ENCODE measurements at regions not wholly inside any gene's neighbourhood (a gene's known extent, or its start where the extent isn't known, plus 50 kb on each side); places are given as distances from the start of the nearest gene placed in this dataset.

GRCh38 chr3:73733746-73734145 is 109.0 kb upstream of the PDZRN3 start:
- no peak overlapping the region for H3K27ac Mint-ChIP-seq
- ATAC-seq (replicated peaks) (no peak), DNase-seq (no peak)
- H3K9me3 Mint-ChIP-seq, result peaks cover 8 to 23% of the 10 kb centered on the region in 2 donors
- H3K4me3 Mint-ChIP-seq, result no peak overlapping the region
- no peaks in the 10 kb centered on the region for H3K4me1 Mint-ChIP-seq (ENCODE audit: low read depth in 2 of 2)
- H3K36me3 Mint-ChIP-seq (ENCODE audit: insufficient read depth), result no peaks in the 10 kb centered on the region
- H3K27me3 Mint-ChIP-seq, result no peaks in the 10 kb centered on the region

GRCh38 chr3:73729969-73730440 is 105.3 kb upstream of the PDZRN3 start:
- DNase-seq, result no peak
- no peaks in the 10 kb centered on the region for H3K4me1 Mint-ChIP-seq (ENCODE audit: low read depth in 2 of 2)
- H3K27me3 Mint-ChIP-seq, result no peaks in the 10 kb centered on the region
- H3K9me3 Mint-ChIP-seq, result peaks cover 8 to 14% of the 10 kb centered on the region in 2 donors
- H3K4me3 Mint-ChIP-seq, result no peak overlapping the region
- H3K36me3 Mint-ChIP-seq (ENCODE audit: insufficient read depth), result no peaks in the 10 kb centered on the region
- no peak for ATAC-seq (replicated peaks)
- no peak overlapping the region for H3K27ac Mint-ChIP-seq

- H3K27me3 Mint-ChIP-seq, result no peaks in the 10 kb centered on the region
These were observed 103.1 kb upstream of the PDZRN3 start for GRCh38 chr3:73727854-73728253.

GRCh38 chr3:73727117-73727821 is 102.5 kb upstream of the PDZRN3 start:
- Mint-ChIP-seq H3K27me3 (no peaks in the 10 kb centered on the region), H3K4me3 (no peak overlapping the region), H3K9me3 (peaks cover 12 to 14% of the 10 kb centered on the region in 2 donors), H3K36me3 (ENCODE audit: insufficient read depth) (no peaks in the 10 kb centered on the region), H3K4me1 (ENCODE audit: low read depth in 2 of 2) (no peaks in the 10 kb centered on the region), H3K27ac (no peak overlapping the region)
- ATAC-seq (replicated peaks), result no peak
- DNase-seq, result no peak

More at GRCh38 chr3:73727854-73728253, 103.1 kb upstream of the PDZRN3 start:
- H3K36me3 Mint-ChIP-seq (ENCODE audit: insufficient read depth), result no peaks in the 10 kb centered on the region
- no peak overlapping the region for H3K4me3 Mint-ChIP-seq
- ATAC-seq (replicated peaks), result no peak
- DNase-seq, result no peak
- peaks cover 8 to 14% of the 10 kb centered on the region in 2 donors for H3K9me3 Mint-ChIP-seq
- no peaks in the 10 kb centered on the region for H3K4me1 Mint-ChIP-seq (ENCODE audit: low read depth in 2 of 2)
- no peak overlapping the region for H3K27ac Mint-ChIP-seq

- peaks cover 0 to 10% of the 10 kb centered on the region in 2 donors for H3K9me3 Mint-ChIP-seq
- ATAC-seq (replicated peaks) (no peak), DNase-seq (no peak)
- no peaks in the 10 kb centered on the region for H3K36me3 Mint-ChIP-seq (ENCODE audit: insufficient read depth)
- H3K4me3 Mint-ChIP-seq, result no peak overlapping the region
- H3K27ac Mint-ChIP-seq, result no peak overlapping the region
- H3K27me3 Mint-ChIP-seq, result no peaks in the 10 kb centered on the region
- no peaks in the 10 kb centered on the region for H3K4me1 Mint-ChIP-seq (ENCODE audit: low read depth in 2 of 2)
These were observed 98.9 kb upstream of the PDZRN3 start for GRCh38 chr3:73723596-73723995.

- Mint-ChIP-seq H3K27ac (no peak overlapping the region), H3K4me3 (no peak overlapping the region), H3K27me3 (no peaks in the 10 kb centered on the region), H3K4me1 (ENCODE audit: low read depth in 2 of 2) (no peaks in the 10 kb centered on the region), H3K9me3 (peaks cover 0 to 6% of the 10 kb centered on the region in 2 donors), H3K36me3 (ENCODE audit: insufficient read depth) (no peaks in the 10 kb centered on the region)
- DNase-seq (no peak), ATAC-seq (replicated peaks) (no peak)
These were observed 95.1 kb upstream of the PDZRN3 start for GRCh38 chr3:73719861-73720260.

- Mint-ChIP-seq H3K4me3 (no peak overlapping the region), H3K4me1 (ENCODE audit: low read depth in 2 of 2) (no peaks in the 10 kb centered on the region), H3K36me3 (ENCODE audit: insufficient read depth) (no peaks in the 10 kb centered on the region), H3K9me3 (peaks cover 0 to 6% of the 10 kb centered on the region in 2 donors), H3K27ac (no peak overlapping the region), H3K27me3 (no peaks in the 10 kb centered on the region)
- ATAC-seq (replicated peaks) (no peak), DNase-seq (no peak)
These were observed 94.7 kb upstream of the PDZRN3 start for GRCh38 chr3:73719413-73719851.

- no peaks in the 10 kb centered on the region for H3K27me3 Mint-ChIP-seq
- DNase-seq, result no peak
These were observed 93.8 kb upstream of the PDZRN3 start for GRCh38 chr3:73718326-73719110.

GRCh38 chr3:73716418-73716817 is 91.7 kb upstream of the PDZRN3 start:
- no peaks in the 10 kb centered on the region for H3K4me1 Mint-ChIP-seq (ENCODE audit: low read depth in 2 of 2)
- no peaks in the 10 kb centered on the region for H3K36me3 Mint-ChIP-seq (ENCODE audit: insufficient read depth)
- no peak for DNase-seq
- ATAC-seq (replicated peaks), result no peak
- peaks cover 10 to 15% of the 10 kb centered on the region in 2 donors for H3K9me3 Mint-ChIP-seq
- no peak overlapping the region for H3K4me3 Mint-ChIP-seq
- H3K27ac Mint-ChIP-seq, result no peak overlapping the region
- H3K27me3 Mint-ChIP-seq, result no peaks in the 10 kb centered on the region

More at GRCh38 chr3:73718326-73719110, 93.8 kb upstream of the PDZRN3 start:
- Mint-ChIP-seq H3K4me3 (no peak overlapping the region), H3K4me1 (ENCODE audit: low read depth in 2 of 2) (no peaks in the 10 kb centered on the region), H3K9me3 (peaks cover 5 to 9% of the 10 kb centered on the region in 2 donors), H3K36me3 (ENCODE audit: insufficient read depth) (no peaks in the 10 kb centered on the region), H3K27ac (no peak overlapping the region)
- no peak for ATAC-seq (replicated peaks)

GRCh38 chr3:73710340-73710739 is 85.6 kb upstream of the PDZRN3 start:
- Mint-ChIP-seq H3K36me3 (ENCODE audit: insufficient read depth) (no peaks in the 10 kb centered on the region), H3K27ac (no peak overlapping the region), H3K4me3 (no peak overlapping the region), H3K9me3 (peaks cover 15 to 20% of the 10 kb centered on the region in 2 donors), H3K4me1 (ENCODE audit: low read depth in 2 of 2) (no peaks in the 10 kb centered on the region), H3K27me3 (no peaks in the 10 kb centered on the region)
- ATAC-seq (replicated peaks), result no peak
- no peak for DNase-seq

- Mint-ChIP-seq H3K27me3 (no peaks in the 10 kb centered on the region), H3K36me3 (ENCODE audit: insufficient read depth) (no peaks in the 10 kb centered on the region), H3K4me1 (ENCODE audit: low read depth in 2 of 2) (no peaks in the 10 kb centered on the region), H3K9me3 (peaks cover 15 to 20% of the 10 kb centered on the region in 2 donors), H3K27ac (no peak overlapping the region), H3K4me3 (no peak overlapping the region)
- ATAC-seq (replicated peaks) (no peak), DNase-seq (no peak)
These were observed 85.0 kb upstream of the PDZRN3 start for GRCh38 chr3:73709712-73710111.

- Mint-ChIP-seq H3K4me1 (ENCODE audit: low read depth in 2 of 2) (no peaks in the 10 kb centered on the region), H3K4me3 (no peak overlapping the region), H3K27me3 (no peaks in the 10 kb centered on the region), H3K27ac (no peak overlapping the region), H3K36me3 (ENCODE audit: insufficient read depth) (no peaks in the 10 kb centered on the region), H3K9me3 (peaks cover 18 to 19% of the 10 kb centered on the region in 2 donors)
- ATAC-seq (replicated peaks) (no peak), DNase-seq (no peak)
These were observed 84.2 kb upstream of the PDZRN3 start for GRCh38 chr3:73708956-73709355.

- Mint-ChIP-seq H3K27ac (no peak overlapping the region), H3K4me1 (ENCODE audit: low read depth in 2 of 2) (no peaks in the 10 kb centered on the region), H3K9me3 (peaks cover 11 to 17% of the 10 kb centered on the region in 2 donors), H3K36me3 (ENCODE audit: insufficient read depth) (no peaks in the 10 kb centered on the region), H3K27me3 (no peaks in the 10 kb centered on the region), H3K4me3 (no peak overlapping the region)
- DNase-seq (no peak), ATAC-seq (replicated peaks) (no peak)
These were observed 83.0 kb upstream of the PDZRN3 start for GRCh38 chr3:73707772-73708171.

- ATAC-seq (replicated peaks), result no peak
- Mint-ChIP-seq H3K9me3 (peaks cover 8 to 15% of the 10 kb centered on the region in 2 donors), H3K4me3 (no peak overlapping the region), H3K36me3 (ENCODE audit: insufficient read depth) (no peaks in the 10 kb centered on the region), H3K4me1 (ENCODE audit: low read depth in 2 of 2) (no peaks in the 10 kb centered on the region), H3K27me3 (no peaks in the 10 kb centered on the region), H3K27ac (no peak overlapping the region)
- DNase-seq, result no peak
These were observed 82.0 kb upstream of the PDZRN3 start for GRCh38 chr3:73706771-73707170.

All from effector memory CD8-positive, alpha-beta T cell (primary cell).